ENCODE measurements at regions not wholly inside any gene's neighbourhood (a gene's known extent, or its start where the extent isn't known, plus 50 kb on each side); places are given as distances from the start of the nearest gene placed in this dataset.

- no peak for DNase-seq
- H3K27ac ChIP-seq = no peak overlapping the region
- no peak overlapping the region for H3K9ac ChIP-seq (ENCODE audit: low read depth in 2 of 2, low read length in 2 of 2)
These were observed 228.8 kb downstream of the CDH11 start for GRCh38 chr16:64892835-64893785.

GRCh38 chr16:64889446-64889845 is 232.4 kb downstream of the CDH11 start:
- Histone ChIP-seq H3K9me3 (no peaks in the 10 kb centered on the region), H3K36me3 (no peaks in the 10 kb centered on the region), H3K27ac (no peak overlapping the region), H3K9ac (ENCODE audit: low read depth in 2 of 2, low read length in 2 of 2) (no peak overlapping the region), H3K4me1 (no peaks in the 10 kb centered on the region), H3K27me3 (no peaks in the 10 kb centered on the region), H3K4me3 (no peak overlapping the region)
- no peak for DNase-seq
- intact Hi-C loops (cut with DNase I) = no loop called here
- TF ChIP-seq CTCF (IDR thresholded peaks at IDR 0.05) = no peak

More at GRCh38 chr16:64892835-64893785, 228.8 kb downstream of the CDH11 start:
- no peak for TF ChIP-seq CTCF (IDR thresholded peaks at IDR 0.05)
- Histone ChIP-seq H3K4me3 (no peak overlapping the region), H3K36me3 (no peaks in the 10 kb centered on the region), H3K27me3 (no peaks in the 10 kb centered on the region), H3K4me1 (no peaks in the 10 kb centered on the region), H3K9me3 (no peaks in the 10 kb centered on the region)
- intact Hi-C loops (cut with DNase I) = no loop called here

- Histone ChIP-seq H3K4me3 (no peak overlapping the region), H3K36me3 (no peaks in the 10 kb centered on the region), H3K9ac (ENCODE audit: low read depth in 2 of 2, low read length in 2 of 2) (no peak overlapping the region), H3K9me3 (no peaks in the 10 kb centered on the region), H3K27me3 (no peaks in the 10 kb centered on the region), H3K4me1 (no peaks in the 10 kb centered on the region), H3K27ac (no peak overlapping the region)
- DNase-seq = no peak
- intact Hi-C loops (cut with DNase I) = no loop called here
- TF ChIP-seq CTCF (IDR thresholded peaks at IDR 0.05) = no peak
These were observed 234.2 kb downstream of the CDH11 start for GRCh38 chr16:64887651-64888050.

- H3K36me3 ChIP-seq = no peaks in the 10 kb centered on the region
- intact Hi-C loops (cut with DNase I) = no loop called here
- H3K4me3 ChIP-seq = no peak overlapping the region
- no peaks in the 10 kb centered on the region for H3K4me1 ChIP-seq
- no peak overlapping the region for H3K27ac ChIP-seq
- no peaks in the 10 kb centered on the region for H3K27me3 ChIP-seq
- DNase-seq = peak; percentile 22
- no peaks in the 10 kb centered on the region for H3K9me3 ChIP-seq
- TF ChIP-seq CTCF (IDR thresholded peaks at IDR 0.05) = no peak
- no peak overlapping the region for H3K9ac ChIP-seq (ENCODE audit: low read depth in 2 of 2, low read length in 2 of 2)
These were observed 239.6 kb downstream of the CDH11 start for GRCh38 chr16:64882078-64882784.

GRCh38 chr16:64880994-64881393 is 240.9 kb downstream of the CDH11 start:
- H3K27me3 ChIP-seq = no peaks in the 10 kb centered on the region
- DNase-seq = no peak
- H3K9me3 ChIP-seq = no peaks in the 10 kb centered on the region
- intact Hi-C loops (cut with DNase I) = no loop called here
- no peak for TF ChIP-seq CTCF (IDR thresholded peaks at IDR 0.05)
- no peaks in the 10 kb centered on the region for H3K36me3 ChIP-seq
- H3K4me1 ChIP-seq = no peaks in the 10 kb centered on the region
- no peak overlapping the region for H3K27ac ChIP-seq
- no peak overlapping the region for H3K4me3 ChIP-seq
- no peak overlapping the region for H3K9ac ChIP-seq (ENCODE audit: low read depth in 2 of 2, low read length in 2 of 2)

Measured in colonic mucosa (tissue), 4 donors.